ENCODE measurements at regions not wholly inside any gene's neighbourhood (a gene's known extent, or its start where the extent isn't known, plus 50 kb on each side); places are given as distances from the start of the nearest gene placed in this dataset.
"Not testable (repeated sequence)": the region's sequence is repeated elsewhere in the genome, so short reads cannot be mapped to it uniquely, and the experiment has no call there.

- DNase-seq (ENCODE audit: extremely low read depth in 1 of 2, low read depth in 1 of 2), result no peak
These were observed 226.6 kb upstream of the KAZN start for GRCh38 chr1:14371771-14372497.

- no peak for DNase-seq (ENCODE audit: extremely low read depth in 1 of 2, low read depth in 1 of 2)
These were observed 226.0 kb upstream of the KAZN start for GRCh38 chr1:14372526-14372925.

- DNase-seq (ENCODE audit: extremely low read depth in 1 of 2, low read depth in 1 of 2), result no peak
These were observed 225.3 kb upstream of the KAZN start for GRCh38 chr1:14373081-14373758.

- DNase-seq (ENCODE audit: extremely low read depth in 1 of 2, low read depth in 1 of 2), result no peak
These were observed 223.3 kb upstream of the KAZN start for GRCh38 chr1:14375226-14375625.

GRCh38 chr1:14377386-14377785, 221.1 kb upstream of the KAZN start:
- DNase-seq (ENCODE audit: extremely low read depth in 1 of 2, low read depth in 1 of 2), result no peak

- no peak for DNase-seq (ENCODE audit: extremely low read depth in 1 of 2, low read depth in 1 of 2)
These were observed 218.1 kb upstream of the KAZN start for GRCh38 chr1:14380408-14380807.

- DNase-seq (ENCODE audit: extremely low read depth in 1 of 2, low read depth in 1 of 2), result no peak
These were observed 207.7 kb upstream of the KAZN start for GRCh38 chr1:14390816-14391215.

- no peak for DNase-seq (ENCODE audit: extremely low read depth in 1 of 2, low read depth in 1 of 2)
These were observed 206.2 kb upstream of the KAZN start for GRCh38 chr1:14392161-14392858.

- no peak for DNase-seq (ENCODE audit: extremely low read depth in 1 of 2, low read depth in 1 of 2)
These were observed 205.6 kb upstream of the KAZN start for GRCh38 chr1:14392859-14393365.

GRCh38 chr1:14396100-14396499, 202.4 kb upstream of the KAZN start:
- no peak for DNase-seq (ENCODE audit: extremely low read depth in 1 of 2, low read depth in 1 of 2)

- no peak for DNase-seq (ENCODE audit: extremely low read depth in 1 of 2, low read depth in 1 of 2)
These were observed 194.4 kb upstream of the KAZN start for GRCh38 chr1:14403961-14404645.

- no peak for DNase-seq (ENCODE audit: extremely low read depth in 1 of 2, low read depth in 1 of 2)
These were observed 193.6 kb upstream of the KAZN start for GRCh38 chr1:14404862-14405301.

- no peak for DNase-seq (ENCODE audit: extremely low read depth in 1 of 2, low read depth in 1 of 2)
These were observed 186.2 kb upstream of the KAZN start for GRCh38 chr1:14412235-14412634.

GRCh38 chr1:14413819-14414490, 184.5 kb upstream of the KAZN start:
- DNase-seq (ENCODE audit: extremely low read depth in 1 of 2, low read depth in 1 of 2), result no peak

- no peak for DNase-seq (ENCODE audit: extremely low read depth in 1 of 2, low read depth in 1 of 2)
These were observed 183.1 kb upstream of the KAZN start for GRCh38 chr1:14415396-14415795.

GRCh38 chr1:14419778-14420218, 178.7 kb upstream of the KAZN start:
- not testable (repeated sequence) for DNase-seq (ENCODE audit: extremely low read depth in 1 of 2, low read depth in 1 of 2)

GRCh38 chr1:14420686-14421085, 177.8 kb upstream of the KAZN start:
- no peak for DNase-seq (ENCODE audit: extremely low read depth in 1 of 2, low read depth in 1 of 2)

GRCh38 chr1:14421295-14421976, 177.0 kb upstream of the KAZN start:
- no peak for DNase-seq (ENCODE audit: extremely low read depth in 1 of 2, low read depth in 1 of 2)

GRCh38 chr1:14421977-14422609, 176.4 kb upstream of the KAZN start:
- DNase-seq (ENCODE audit: extremely low read depth in 1 of 2, low read depth in 1 of 2), result no peak

Data from activated CD8-positive, alpha-beta memory T cell treated with anti-CD3 and anti-CD28 coated beads for 1 hour (primary cell).